Neuronal stem cell (in vitro differentiated cells): ENCODE measurements at regions not wholly inside any gene's neighbourhood (a gene's known extent, or its start where the extent isn't known, plus 50 kb on each side); places are given as distances from the start of the nearest gene placed in this dataset.

Experiments used
- DNase-seq: peaks from one replicate; pipeline ENCODE4 v3.0.0-alpha.2; 2013; ENCODE audit warnings: low spot score
- H2AFZ ChIP-seq: one replicate; pipeline ENCODE4 v1.6.1; 2013; ENCODE audit warnings: mild to moderate bottlenecking, low read length, inconsistent platforms
- H2AK5ac ChIP-seq: 2 replicates; pipeline ENCODE4 v1.6.1; 2013; ENCODE audit warnings: low read depth, mild to moderate bottlenecking, inconsistent platforms, low read length, moderate library complexity, mixed read lengths
- H2BK120ac ChIP-seq: 2 replicates; pipeline ENCODE4 v1.6.1; 2013; ENCODE audit warnings: low read depth, mild to moderate bottlenecking, inconsistent platforms, low read length, moderate library complexity, mixed read lengths
- H2BK12ac ChIP-seq: one replicate; pipeline ENCODE4 v1.6.1; 2013; ENCODE audit warnings: low read length, inconsistent platforms
- H2BK15ac ChIP-seq: 2 replicates; pipeline ENCODE4 v1.6.1; 2013; ENCODE audit warnings: mild to moderate bottlenecking, low read length, inconsistent platforms, mixed read lengths
- H2BK5ac ChIP-seq: one replicate; pipeline ENCODE4 v1.6.1; 2013; ENCODE audit warnings: inconsistent platforms, mild to moderate bottlenecking, low read length, moderate library complexity
- H3K14ac ChIP-seq: one replicate; pipeline ENCODE4 v1.6.1; 2013; ENCODE audit warnings: low read length, inconsistent platforms
- H3K18ac ChIP-seq: 2 replicates; pipeline ENCODE4 v1.6.1; 2013; ENCODE audit warnings: low read length, inconsistent platforms
- H3K23ac ChIP-seq: 2 replicates; pipeline ENCODE4 v1.6.1; 2013; ENCODE audit warnings: low read depth, mild to moderate bottlenecking, mixed read lengths, low read length, inconsistent platforms; ENCODE audit not compliant: poor library complexity
- H3K27ac ChIP-seq: replicated peaks from 3 replicates; pipeline ENCODE4 v1.5.1; 2013; ENCODE audit warnings: low read length, inconsistent platforms
- H3K27me3 ChIP-seq, 3 experiments: 2 replicates each; pipeline ENCODE4 v1.6.1; 2013; ENCODE audit warnings: low read length in 3 of 3, mild to moderate bottlenecking in 2 of 3, inconsistent platforms in 1 of 3, low read depth in 1 of 3, mixed read lengths in 1 of 3, moderate library complexity in 1 of 3; ENCODE audit not compliant: control insufficient read depth in 3 of 3, insufficient read depth in 3 of 3
- H3K36me3 ChIP-seq, 2 donors: replicated peaks in 1 of 2; 2 replicates each; pipeline ENCODE4 v1.6.1; 2013; ENCODE audit warnings: low read length in 2 of 2; ENCODE audit not compliant: control insufficient read depth in 2 of 2, insufficient read depth in 2 of 2
- H3K4ac ChIP-seq: 2 replicates; pipeline ENCODE4 v1.6.1; 2013; ENCODE audit warnings: inconsistent platforms, mild to moderate bottlenecking, low read length, moderate library complexity
- H3K4me1 ChIP-seq, 2 donors: 1 replicate in 1 of 2; 2 replicates in 1 of 2; pipeline ENCODE4 v1.6.1; 2013; ENCODE audit warnings: low read length in 2 of 2, low read depth in 1 of 2; ENCODE audit not compliant: control insufficient read depth in 2 of 2, insufficient read depth in 1 of 2
- H3K4me2 ChIP-seq: one replicate; pipeline ENCODE4 v1.6.1; 2013; ENCODE audit warnings: mild to moderate bottlenecking, low read length, inconsistent platforms; ENCODE audit not compliant: insufficient read depth, poor library complexity, severe bottlenecking
- H3K4me3 ChIP-seq, 2 donors: 2 replicates each; pipeline ENCODE4 v1.5.1; 2013; ENCODE audit warnings: low read length in 2 of 2, mild to moderate bottlenecking in 2 of 2, inconsistent platforms in 1 of 2, moderate library complexity in 1 of 2
- H3K79me1 ChIP-seq: one replicate; pipeline ENCODE4 v1.6.1; 2013; ENCODE audit warnings: low read depth, mild to moderate bottlenecking, inconsistent platforms, low read length, moderate library complexity
- H3K9ac ChIP-seq: one replicate; pipeline ENCODE4 v1.6.1; 2013; ENCODE audit warnings: mild to moderate bottlenecking, low read depth, low read length, inconsistent platforms; ENCODE audit not compliant: poor library complexity
- H3K9me3 ChIP-seq, 2 donors: replicated peaks in 1 of 2; 2 replicates each; pipeline versions ENCODE3 to v1.6.1; 2013; ENCODE audit warnings: low read length in 2 of 2, mild to moderate bottlenecking in 2 of 2, inconsistent platforms in 1 of 2, low read depth in 1 of 2, mixed read lengths in 1 of 2, moderate library complexity in 1 of 2; ENCODE audit not compliant: control insufficient read depth in 2 of 2, insufficient read depth in 1 of 2
- H4K8ac ChIP-seq: one replicate; pipeline ENCODE4 v1.6.1; 2013; ENCODE audit warnings: low read depth, mild to moderate bottlenecking, inconsistent platforms, low read length, moderate library complexity
- H4K91ac ChIP-seq: one replicate; pipeline ENCODE4 v1.6.1; 2013; ENCODE audit warnings: low read length, low read depth, mild to moderate bottlenecking, inconsistent platforms; ENCODE audit not compliant: poor library complexity
- WGBS, 2 donors: extraction: QIAGEN DNeasy Blood & Tissue Kit; methylation state at CpG; one replicate each; pipeline ENCODE4 v1.1.7; 2013; ENCODE audit warnings: missing lambda C conversion rate in 2 of 2, mixed read lengths in 1 of 2; ENCODE audit not compliant: insufficient read length in 2 of 2, insufficient replicate concordance in 1 of 2; ENCODE audit errors: extremely low coverage in 2 of 2; 5-methylcytosine and 5-hydroxymethylcytosine counted together

GRCh38 chr1:29456685-29457435 is 220.5 kb downstream of the PTPRU start:
- Histone ChIP-seq H4K91ac (no peak overlapping the region), H3K27ac (no peak overlapping the region), H2BK15ac (no peak overlapping the region), H2BK120ac (no peak overlapping the region), H2BK5ac (no peak overlapping the region), H2AFZ (no peak overlapping the region), H2BK12ac (no peak overlapping the region), H3K4me3 (no peak overlapping the region), H3K27me3 (peaks cover 0 to 7% (median 0%) of the 10 kb centered on the region in 3 experiments), H3K79me1 (no peaks in the 10 kb centered on the region), H3K18ac (no peak overlapping the region), H3K23ac (no peak overlapping the region), H3K4ac (no peak overlapping the region), H4K8ac (no peak overlapping the region), H3K4me1 (peaks cover 0 to 14% of the 10 kb centered on the region in 2 donors), H3K4me2 (no peak overlapping the region), H3K36me3 (no peaks in the 10 kb centered on the region), H3K9me3 (no peaks in the 10 kb centered on the region), H2AK5ac (no peak overlapping the region), H3K9ac (no peak overlapping the region), H3K14ac (no peak overlapping the region)
- WGBS, 2 donors, result no CpG with 5 or more reads among the region's 4 CpGs
- no peak for DNase-seq

- no peak overlapping the region for H2BK120ac ChIP-seq
These were observed 219.5 kb downstream of the PTPRU start for GRCh38 chr1:29455781-29456180.

GRCh38 chr1:29454616-29455380 is 218.5 kb downstream of the PTPRU start:
- Histone ChIP-seq H2BK5ac (peak overlapping the region; percentile 58), H3K79me1 (no peaks in the 10 kb centered on the region), H2AFZ (no peak overlapping the region), H2AK5ac (peak overlapping the region; percentile 67), H2BK15ac (peak overlapping the region; percentile 34), H3K9ac (no peak overlapping the region), H3K23ac (no peak overlapping the region), H4K91ac (no peak overlapping the region), H3K36me3 (no peaks in the 10 kb centered on the region), H3K4ac (no peak overlapping the region), H3K14ac (peak overlapping the region; percentile 12), H3K4me1 (peaks cover 0 to 15% of the 10 kb centered on the region in 2 donors), H3K18ac (peak overlapping the region; percentile 41), H2BK12ac (no peak overlapping the region), H3K27ac (no peak overlapping the region), H4K8ac (no peak overlapping the region), H3K4me2 (no peak overlapping the region), H2BK120ac (no peak overlapping the region), H3K9me3 (no peaks in the 10 kb centered on the region), H3K27me3 (peaks cover 0 to 4% (median 0%) of the 10 kb centered on the region in 3 experiments), H3K4me3 (no peak overlapping the region)
- no peak for DNase-seq
- WGBS, 2 donors, result no CpG with 5 or more reads among the region's 13 CpGs

More at GRCh38 chr1:29455781-29456180, 219.5 kb downstream of the PTPRU start:
- DNase-seq, result no peak
- H3K36me3 ChIP-seq, result no peaks in the 10 kb centered on the region
- no peak overlapping the region for H3K4me2 ChIP-seq
- no peak overlapping the region for H2BK12ac ChIP-seq
- no peak overlapping the region for H3K14ac ChIP-seq
- no peak overlapping the region for H3K9ac ChIP-seq
- no peak overlapping the region for H3K27ac ChIP-seq
- no peak overlapping the region for H2AFZ ChIP-seq
- H4K91ac ChIP-seq, result no peak overlapping the region
- no peak overlapping the region for H3K18ac ChIP-seq
- no CpG with 5 or more reads among the region's 5 CpGs for WGBS, 2 donors
- H4K8ac ChIP-seq, result no peak overlapping the region
- H2AK5ac ChIP-seq, result no peak overlapping the region
- no peak overlapping the region for H3K23ac ChIP-seq
- peaks cover 0 to 7% (median 0%) of the 10 kb centered on the region in 3 experiments for H3K27me3 ChIP-seq
- H2BK5ac ChIP-seq, result no peak overlapping the region
- H3K9me3 ChIP-seq, result no peaks in the 10 kb centered on the region
- no peak overlapping the region for H3K4ac ChIP-seq
- H3K4me3 ChIP-seq, result no peak overlapping the region
- H3K4me1 ChIP-seq, result peaks cover 0 to 14% of the 10 kb centered on the region in 2 donors
- H2BK15ac ChIP-seq, result no peak overlapping the region
- no peaks in the 10 kb centered on the region for H3K79me1 ChIP-seq
